Limb (tissue), 2 donors: ENCODE measurements at regions not wholly inside any gene's neighbourhood (a gene's known extent, or its start where the extent isn't known, plus 50 kb on each side); places are given as distances from the start of the nearest gene placed in this dataset.

Source experiments
- DNase-seq, 2 donors: peaks; one replicate each; pipeline ENCODE4 v3.0.0-alpha.2; 2016; ENCODE audit errors: extremely low spot score in 2 of 2

GRCh38 chr10:89153971-89154370 lies 53.1 kb downstream of the CH25H start:
- no peak for DNase-seq

GRCh38 chr10:89153116-89153515 lies 54.0 kb downstream of the CH25H start:
- DNase-seq: no peak

GRCh38 chr10:89151857-89152256 lies 55.3 kb downstream of the CH25H start:
- no peak for DNase-seq

- DNase-seq: no peak
Measured at GRCh38 chr10:89148061-89148460, 59.1 kb downstream of the CH25H start.

- DNase-seq: no peak
Measured at GRCh38 chr10:89147256-89147655, 59.9 kb downstream of the CH25H start.

GRCh38 chr10:89144836-89145235 lies 62.3 kb downstream of the CH25H start:
- DNase-seq: no peak

- no peak for DNase-seq
Measured at GRCh38 chr10:89142590-89142989, 64.5 kb downstream of the CH25H start.

GRCh38 chr10:89138755-89139490 lies 68.2 kb downstream of the CH25H start:
- no peak for DNase-seq

GRCh38 chr10:89134963-89135362 lies 72.2 kb downstream of the CH25H start:
- DNase-seq: no peak

GRCh38 chr10:89129911-89130310 lies 77.2 kb downstream of the CH25H start:
- DNase-seq: no peak

- DNase-seq: no peak
Measured at GRCh38 chr10:89122433-89123051, 84.6 kb downstream of the CH25H start.

- DNase-seq: no peak
Measured at GRCh38 chr10:89121764-89122020, 85.4 kb downstream of the CH25H start.

GRCh38 chr10:89120931-89121763 lies 86.0 kb downstream of the CH25H start:
- no peak for DNase-seq

- no peak for DNase-seq
Measured at GRCh38 chr10:89119651-89120050, 87.5 kb downstream of the CH25H start.

GRCh38 chr10:89118091-89118490 lies 89.0 kb downstream of the CH25H start:
- no peak for DNase-seq

- no peak for DNase-seq
Measured at GRCh38 chr10:89115876-89116627, 91.1 kb downstream of the CH25H start.

- no peak for DNase-seq
Measured at GRCh38 chr10:89114846-89115625, 92.1 kb downstream of the CH25H start.

GRCh38 chr10:89102735-89103134 lies 104.4 kb downstream of the CH25H start:
- DNase-seq: no peak

- DNase-seq: no peak
Measured at GRCh38 chr10:89101943-89102342, 105.2 kb downstream of the CH25H start.

GRCh38 chr10:89100680-89101079 lies 106.4 kb downstream of the CH25H start:
- DNase-seq: no peak

- no peak for DNase-seq
Measured at GRCh38 chr10:89097226-89097625, 106.6 kb downstream of the FAS start.
